Tibial nerve (tissue), 4 donors: ENCODE measurements at regions not wholly inside any gene's neighbourhood (a gene's known extent, or its start where the extent isn't known, plus 50 kb on each side); places are given as distances from the start of the nearest gene placed in this dataset.

Experiments used
- DNase-seq, 2 donors: peaks; one replicate each; pipeline ENCODE4 v3.0.0-alpha.2; 2019; ENCODE audit warnings: low spot score in 2 of 2
- H3K27ac ChIP-seq, 4 donors: fragments of 200-600 bp; sonication (generic) in 3 of 4; one replicate each; pipeline ENCODE4 v1.5.1; 2017 to 2019; ENCODE audit warnings: mild to moderate bottlenecking in 1 of 4
- H3K27me3 ChIP-seq, 2 donors: fragments of 200-600 bp; sonication (generic) in 1 of 2; one replicate each; pipeline versions ENCODE4 v1.5.1 to v1.6.0; 2017 to 2019
- H3K36me3 ChIP-seq, 3 donors: fragments of 200-600 bp; sonication (generic); one replicate each; pipeline ENCODE4 v1.5.1; 2018 to 2019
- H3K4me1 ChIP-seq, 4 donors: fragments of 200-600 bp; sonication (generic) in 3 of 4; one replicate each; pipeline ENCODE4 v1.5.1; 2017 to 2019
- H3K4me3 ChIP-seq, 4 donors: fragments of 200-600 bp; sonication (generic) in 3 of 4; one replicate each; pipeline ENCODE4 v1.5.1; 2017 to 2019; ENCODE audit warnings: mild to moderate bottlenecking in 1 of 4, moderate library complexity in 1 of 4
- H3K9me3 ChIP-seq, 4 donors: fragments of 200-600 bp; sonication (generic) in 3 of 4; one replicate each; pipeline ENCODE4 v1.5.1; 2017 to 2019
- CTCF ChIP-seq, 5 experiments: fragments of 200-600 bp in 3 of 5; fragments of 450-650 bp in 2 of 5; sonication (generic) in 3 of 5; IDR thresholded peaks; one replicate each; pipeline ENCODE4 v1.5.1; 2016 to 2019; ENCODE audit warnings: antibody characterized with exemption in 5 of 5, mild to moderate bottlenecking in 3 of 5, moderate library complexity in 2 of 5
- EP300 ChIP-seq, 2 donors: sonication (generic); formaldehyde crosslinking; IDR thresholded peaks; one replicate each; pipeline ENCODE4 v1.6.1; 2017; ENCODE audit warnings: antibody characterized with exemption in 2 of 2, mild to moderate bottlenecking in 1 of 2
- POLR2A ChIP-seq, 2 donors: fragments of 450-650 bp; IDR thresholded peaks; one replicate each; pipeline ENCODE4 v1.6.1; 2017; ENCODE audit warnings: antibody characterized with exemption in 2 of 2, mild to moderate bottlenecking in 2 of 2, moderate library complexity in 2 of 2
- WGBS, 2 donors: methylation state at CpG; one replicate each; pipeline ENCODE4 v1.1.5; 2018; 5-methylcytosine and 5-hydroxymethylcytosine counted together

GRCh38 chr5:171627936-171628632 is 157.5 kb upstream of the SMIM23 start:
- H3K27ac ChIP-seq: no peak overlapping the region
- no peak overlapping the region for H3K4me3 ChIP-seq
- no peaks in the 10 kb centered on the region for H3K9me3 ChIP-seq
- H3K36me3 ChIP-seq: no peaks in the 10 kb centered on the region
- peaks cover 0 to 15% (median 2%) of the 10 kb centered on the region in 4 donors for H3K4me1 ChIP-seq
- 67 to 68% methylated on average over 9 of the region's 9 CpGs for WGBS, 2 donors
- no peaks in the 10 kb centered on the region for H3K27me3 ChIP-seq
- DNase-seq: peak in 1 of 2 donors; percentile 18
- TF ChIP-seq CTCF (IDR thresholded peaks at IDR 0.05): no peak
- TF ChIP-seq EP300 (IDR thresholded peaks at IDR 0.05): peak in 1 of 2 donors; percentile 13

- no peaks in the 10 kb centered on the region for H3K27me3 ChIP-seq
- H3K9me3 ChIP-seq: no peaks in the 10 kb centered on the region
- H3K36me3 ChIP-seq: no peaks in the 10 kb centered on the region
- peaks cover 0 to 15% (median 2%) of the 10 kb centered on the region in 4 donors for H3K4me1 ChIP-seq
- no peak for TF ChIP-seq POLR2A (IDR thresholded peaks at IDR 0.05)
- no peak for TF ChIP-seq CTCF (IDR thresholded peaks at IDR 0.05)
- TF ChIP-seq EP300 (IDR thresholded peaks at IDR 0.05): no peak
- H3K27ac ChIP-seq: no peak overlapping the region
- no peak for DNase-seq
- no peak overlapping the region for H3K4me3 ChIP-seq
- 46 to 58% methylated on average over 6 of the region's 6 CpGs for WGBS, 2 donors
These were observed 157.0 kb upstream of the SMIM23 start for GRCh38 chr5:171628633-171628974.

- H3K36me3 ChIP-seq: no peaks in the 10 kb centered on the region
- TF ChIP-seq CTCF (IDR thresholded peaks at IDR 0.05) (no peak), POLR2A (IDR thresholded peaks at IDR 0.05) (no peak), EP300 (IDR thresholded peaks at IDR 0.05) (no peak)
- H3K27me3 ChIP-seq: no peaks in the 10 kb centered on the region
- 38 to 48% methylated on average over 7 of the region's 7 CpGs for WGBS, 2 donors
- no peak overlapping the region for H3K4me3 ChIP-seq
- no peaks in the 10 kb centered on the region for H3K9me3 ChIP-seq
- peaks cover 0 to 15% (median 2%) of the 10 kb centered on the region in 4 donors for H3K4me1 ChIP-seq
- H3K27ac ChIP-seq: no peak overlapping the region
- DNase-seq: no peak
These were observed 156.4 kb upstream of the SMIM23 start for GRCh38 chr5:171629221-171629620.

- no peaks in the 10 kb centered on the region for H3K9me3 ChIP-seq
- DNase-seq: peak in 1 of 2 donors; percentile 20
- H3K4me3 ChIP-seq: no peak overlapping the region
- H3K27ac ChIP-seq: no peak overlapping the region
- 8 to 16% methylated on average over 23 to 28 of the region's 28 CpGs for WGBS, 2 donors
- peaks cover 0 to 15% (median 2%) of the 10 kb centered on the region in 4 donors for H3K4me1 ChIP-seq
- no peaks in the 10 kb centered on the region for H3K36me3 ChIP-seq
- TF ChIP-seq CTCF (IDR thresholded peaks at IDR 0.05) (peak in 4 of 5 experiments; percentile 17 to 55 (median 36)), EP300 (IDR thresholded peaks at IDR 0.05) (no peak)
- no peaks in the 10 kb centered on the region for H3K27me3 ChIP-seq
These were observed 155.8 kb upstream of the SMIM23 start for GRCh38 chr5:171629628-171630349.

GRCh38 chr5:171630350-171631065 is 155.1 kb upstream of the SMIM23 start:
- Histone ChIP-seq H3K9me3 (no peaks in the 10 kb centered on the region), H3K27me3 (no peaks in the 10 kb centered on the region), H3K27ac (no peak overlapping the region), H3K36me3 (no peaks in the 10 kb centered on the region), H3K4me3 (no peak overlapping the region), H3K4me1 (peaks cover 0 to 15% (median 2%) of the 10 kb centered on the region in 4 donors)
- TF ChIP-seq EP300 (IDR thresholded peaks at IDR 0.05) (no peak), POLR2A (IDR thresholded peaks at IDR 0.05) (no peak), CTCF (IDR thresholded peaks at IDR 0.05) (no peak)
- no peak for DNase-seq
- whole genome bisulfite sequencing, 2 donors: 42 to 49% methylated on average over 11 of the region's 11 CpGs
